Activated naive CD8-positive, alpha-beta T cell treated with anti-CD3 and anti-CD28 coated beads, Interleukin-2, amount 50 U/mL, for 24 hours (primary cell): ENCODE measurements at regions not wholly inside any gene's neighbourhood (a gene's known extent, or its start where the extent isn't known, plus 50 kb on each side); places are given as distances from the start of the nearest gene placed in this dataset.
"Not testable (repeated sequence)": the region's sequence is repeated elsewhere in the genome, so short reads cannot be mapped to it uniquely, and the experiment has no call there.

Experiments
- ATAC-seq: fragments of 150-1000 bp; cut with Tn5 transposase; one replicate; pipeline ENCODE4 v1.10.0; 2021
- DNase-seq: peaks from one replicate; pipeline ENCODE4 v3.0.0; 2021
- H3K27ac Mint-ChIP-seq: one replicate; pipeline ENCODE4 v1.8.0; 2021; ENCODE audit warnings: mild to moderate bottlenecking, mixed read lengths
- H3K27me3 Mint-ChIP-seq: one replicate; pipeline ENCODE4 v1.8.0; 2021; ENCODE audit warnings: mixed read lengths
- H3K36me3 Mint-ChIP-seq: one replicate; pipeline ENCODE4 v1.8.0; 2021; ENCODE audit warnings: low read depth, mixed read lengths
- H3K4me1 Mint-ChIP-seq: one replicate; pipeline ENCODE4 v1.8.0; 2021; ENCODE audit warnings: mixed read lengths
- H3K4me3 Mint-ChIP-seq: one replicate; pipeline ENCODE4 v1.8.0; 2021; ENCODE audit warnings: mild to moderate bottlenecking, moderate library complexity, mixed read lengths
- H3K9me3 Mint-ChIP-seq: one replicate; pipeline ENCODE4 v1.8.0; 2021; ENCODE audit warnings: mixed read lengths

GRCh38 chr14:56992332-56992820 lies 182.1 kb upstream of the OTX2 start:
- no peaks in the 10 kb centered on the region for H3K36me3 Mint-ChIP-seq

GRCh38 chr14:56990991-56991627 lies 180.8 kb upstream of the OTX2 start:
- ATAC-seq, H3K9me3 Mint-ChIP-seq, H3K27ac Mint-ChIP-seq, H3K4me3 Mint-ChIP-seq, H3K27me3 Mint-ChIP-seq, H3K4me1 Mint-ChIP-seq, DNase-seq, H3K36me3 Mint-ChIP-seq: not testable (repeated sequence)

More at GRCh38 chr14:56992332-56992820, 182.1 kb upstream of the OTX2 start:
- ATAC-seq = no peak
- no peak for DNase-seq
- H3K4me3 Mint-ChIP-seq = no peak overlapping the region
- H3K27me3 Mint-ChIP-seq = no peaks in the 10 kb centered on the region
- H3K9me3 Mint-ChIP-seq = no peaks in the 10 kb centered on the region
- H3K27ac Mint-ChIP-seq = no peak overlapping the region
- H3K4me1 Mint-ChIP-seq = no peaks in the 10 kb centered on the region

- Mint-ChIP-seq H3K27me3 (no peaks in the 10 kb centered on the region), H3K4me1 (no peaks in the 10 kb centered on the region), H3K36me3 (no peaks in the 10 kb centered on the region), H3K9me3 (no peaks in the 10 kb centered on the region), H3K4me3 (no peak overlapping the region), H3K27ac (no peak overlapping the region)
- ATAC-seq (no peak), DNase-seq (no peak)
These were observed 179.1 kb upstream of the OTX2 start for GRCh38 chr14:56989359-56989758.

- no peaks in the 10 kb centered on the region for H3K9me3 Mint-ChIP-seq
- ATAC-seq (no peak), DNase-seq (no peak)
- H3K27ac Mint-ChIP-seq = no peak overlapping the region
- H3K4me1 Mint-ChIP-seq = no peaks in the 10 kb centered on the region
- peaks cover 8% of the 10 kb centered on the region for H3K27me3 Mint-ChIP-seq
- no peak overlapping the region for H3K4me3 Mint-ChIP-seq
- H3K36me3 Mint-ChIP-seq = no peaks in the 10 kb centered on the region
These were observed 169.7 kb upstream of the OTX2 start for GRCh38 chr14:56979936-56980335.

GRCh38 chr14:56976211-56976610 lies 165.9 kb upstream of the OTX2 start:
- H3K27me3 Mint-ChIP-seq = peaks cover 4% of the 10 kb centered on the region
- H3K4me1 Mint-ChIP-seq = no peaks in the 10 kb centered on the region
- no peaks in the 10 kb centered on the region for H3K9me3 Mint-ChIP-seq
- no peak overlapping the region for H3K4me3 Mint-ChIP-seq
- H3K27ac Mint-ChIP-seq = no peak overlapping the region
- ATAC-seq (no peak), DNase-seq (no peak)
- H3K36me3 Mint-ChIP-seq = no peaks in the 10 kb centered on the region

GRCh38 chr14:56975521-56975920 lies 165.2 kb upstream of the OTX2 start:
- ATAC-seq (no peak), DNase-seq (no peak)
- no peak overlapping the region for H3K4me3 Mint-ChIP-seq
- no peaks in the 10 kb centered on the region for H3K4me1 Mint-ChIP-seq
- H3K36me3 Mint-ChIP-seq = no peaks in the 10 kb centered on the region
- H3K27ac Mint-ChIP-seq = no peak overlapping the region
- H3K9me3 Mint-ChIP-seq = no peaks in the 10 kb centered on the region
- H3K27me3 Mint-ChIP-seq = peaks cover 4% of the 10 kb centered on the region

- H3K9me3 Mint-ChIP-seq = no peaks in the 10 kb centered on the region
- H3K4me1 Mint-ChIP-seq = no peaks in the 10 kb centered on the region
- H3K27me3 Mint-ChIP-seq = peaks cover 4% of the 10 kb centered on the region
- no peak overlapping the region for H3K27ac Mint-ChIP-seq
- no peak for DNase-seq
- ATAC-seq = no peak
- no peak overlapping the region for H3K4me3 Mint-ChIP-seq
- H3K36me3 Mint-ChIP-seq = no peaks in the 10 kb centered on the region
These were observed 162.7 kb upstream of the OTX2 start for GRCh38 chr14:56972948-56973347.

- Mint-ChIP-seq H3K36me3 (no peaks in the 10 kb centered on the region), H3K4me1 (no peaks in the 10 kb centered on the region), H3K27me3 (peaks cover 2% of the 10 kb centered on the region), H3K4me3 (no peak overlapping the region), H3K27ac (no peak overlapping the region), H3K9me3 (peaks cover 4% of the 10 kb centered on the region)
- DNase-seq (no peak), ATAC-seq (no peak)
These were observed 154.6 kb upstream of the OTX2 start for GRCh38 chr14:56964895-56965294.

- Mint-ChIP-seq H3K36me3 (no peaks in the 10 kb centered on the region), H3K9me3 (peaks cover 4% of the 10 kb centered on the region), H3K27me3 (peaks cover 4% of the 10 kb centered on the region), H3K27ac (no peak overlapping the region), H3K4me1 (no peaks in the 10 kb centered on the region), H3K4me3 (no peak overlapping the region)
- DNase-seq (no peak), ATAC-seq (no peak)
These were observed 153.1 kb upstream of the OTX2 start for GRCh38 chr14:56963381-56963780.

GRCh38 chr14:56962444-56963080 lies 152.3 kb upstream of the OTX2 start:
- H3K27ac Mint-ChIP-seq = no peak overlapping the region
- no peak overlapping the region for H3K4me3 Mint-ChIP-seq
- DNase-seq = no peak
- ATAC-seq = no peak
- no peaks in the 10 kb centered on the region for H3K4me1 Mint-ChIP-seq
- peaks cover 4% of the 10 kb centered on the region for H3K27me3 Mint-ChIP-seq
- peaks cover 2% of the 10 kb centered on the region for H3K9me3 Mint-ChIP-seq
- H3K36me3 Mint-ChIP-seq = no peaks in the 10 kb centered on the region

- ATAC-seq = no peak
- no peak for DNase-seq
- H3K36me3 Mint-ChIP-seq = no peaks in the 10 kb centered on the region
- no peak overlapping the region for H3K4me3 Mint-ChIP-seq
- peaks cover 4% of the 10 kb centered on the region for H3K27me3 Mint-ChIP-seq
- H3K4me1 Mint-ChIP-seq = no peaks in the 10 kb centered on the region
- no peak overlapping the region for H3K27ac Mint-ChIP-seq
- H3K9me3 Mint-ChIP-seq = no peaks in the 10 kb centered on the region
These were observed 149.6 kb upstream of the OTX2 start for GRCh38 chr14:56959869-56960268.

GRCh38 chr14:56959121-56959520 lies 148.8 kb upstream of the OTX2 start:
- H3K27ac Mint-ChIP-seq = no peak overlapping the region
- ATAC-seq = no peak
- no peaks in the 10 kb centered on the region for H3K36me3 Mint-ChIP-seq
- H3K4me3 Mint-ChIP-seq = no peak overlapping the region
- no peaks in the 10 kb centered on the region for H3K9me3 Mint-ChIP-seq
- DNase-seq = no peak
- peaks cover 4% of the 10 kb centered on the region for H3K27me3 Mint-ChIP-seq
- H3K4me1 Mint-ChIP-seq = no peaks in the 10 kb centered on the region

GRCh38 chr14:56956182-56956581 lies 145.9 kb upstream of the OTX2 start:
- DNase-seq (no peak), ATAC-seq (no peak)
- Mint-ChIP-seq H3K27me3 (peaks cover 6% of the 10 kb centered on the region), H3K4me3 (no peak overlapping the region), H3K36me3 (no peaks in the 10 kb centered on the region), H3K4me1 (no peaks in the 10 kb centered on the region), H3K9me3 (no peaks in the 10 kb centered on the region), H3K27ac (no peak overlapping the region)

GRCh38 chr14:56955745-56956144 lies 145.5 kb upstream of the OTX2 start:
- Mint-ChIP-seq H3K27ac (no peak overlapping the region), H3K4me3 (no peak overlapping the region), H3K4me1 (no peaks in the 10 kb centered on the region), H3K9me3 (no peaks in the 10 kb centered on the region), H3K36me3 (no peaks in the 10 kb centered on the region), H3K27me3 (peaks cover 6% of the 10 kb centered on the region)
- ATAC-seq (no peak), DNase-seq (no peak)

GRCh38 chr14:56953884-56954283 lies 143.6 kb upstream of the OTX2 start:
- DNase-seq (no peak), ATAC-seq (no peak)
- no peaks in the 10 kb centered on the region for H3K36me3 Mint-ChIP-seq

More at GRCh38 chr14:56953884-56954283, 143.6 kb upstream of the OTX2 start:
- Mint-ChIP-seq H3K4me1 (no peaks in the 10 kb centered on the region), H3K9me3 (no peaks in the 10 kb centered on the region), H3K27me3 (peaks cover 3% of the 10 kb centered on the region), H3K27ac (no peak overlapping the region), H3K4me3 (no peak overlapping the region)
